ENCODE measurements at regions not wholly inside any gene's neighbourhood (a gene's known extent, or its start where the extent isn't known, plus 50 kb on each side); places are given as distances from the start of the nearest gene placed in this dataset.

GRCh38 chr12:126572170-126572569 is 1506.9 kb downstream of the AACS start:
- H3K4me3 ChIP-seq (ENCODE audit: low read depth, low read length): no peak overlapping the region
- no peak for DNase-seq (ENCODE audit: low read depth)
- TF ChIP-seq, protein P1, sequence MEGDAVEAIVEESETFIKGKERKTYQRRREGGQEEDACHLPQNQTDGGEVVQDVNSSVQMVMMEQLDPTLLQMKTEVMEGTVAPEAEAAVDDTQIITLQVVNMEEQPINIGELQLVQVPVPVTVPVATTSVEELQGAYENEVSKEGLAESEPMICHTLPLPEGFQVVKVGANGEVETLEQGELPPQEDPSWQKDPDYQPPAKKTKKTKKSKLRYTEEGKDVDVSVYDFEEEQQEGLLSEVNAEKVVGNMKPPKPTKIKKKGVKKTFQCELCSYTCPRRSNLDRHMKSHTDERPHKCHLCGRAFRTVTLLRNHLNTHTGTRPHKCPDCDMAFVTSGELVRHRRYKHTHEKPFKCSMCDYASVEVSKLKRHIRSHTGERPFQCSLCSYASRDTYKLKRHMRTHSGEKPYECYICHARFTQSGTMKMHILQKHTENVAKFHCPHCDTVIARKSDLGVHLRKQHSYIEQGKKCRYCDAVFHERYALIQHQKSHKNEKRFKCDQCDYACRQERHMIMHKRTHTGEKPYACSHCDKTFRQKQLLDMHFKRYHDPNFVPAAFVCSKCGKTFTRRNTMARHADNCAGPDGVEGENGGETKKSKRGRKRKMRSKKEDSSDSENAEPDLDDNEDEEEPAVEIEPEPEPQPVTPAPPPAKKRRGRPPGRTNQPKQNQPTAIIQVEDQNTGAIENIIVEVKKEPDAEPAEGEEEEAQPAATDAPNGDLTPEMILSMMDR (conservative IDR thresholded peaks at IDR 0.05; ENCODE audit: low read depth, low read length): no peak

DNA sequence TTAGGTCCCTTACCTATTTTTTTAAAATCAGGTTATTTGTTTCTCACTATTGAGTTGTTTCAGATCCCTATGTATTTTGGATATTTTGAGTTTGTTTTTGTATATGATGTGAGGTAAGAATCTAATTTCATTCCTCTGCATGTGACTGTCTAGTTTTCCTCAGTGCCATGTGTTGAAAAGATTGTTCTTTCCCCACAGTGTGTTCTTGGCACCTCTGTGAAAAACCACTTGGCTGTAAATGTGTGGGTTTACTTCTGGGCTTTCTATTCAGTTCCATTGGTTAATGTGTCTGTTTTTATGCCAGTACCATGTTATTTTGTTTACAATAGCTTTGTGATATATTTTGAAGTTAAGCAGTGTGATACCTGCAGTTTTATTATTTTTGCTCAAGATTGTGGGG is 1516.4 kb downstream of the AACS start:
- DNase-seq (ENCODE audit: low read depth): no peak
- TF ChIP-seq, protein P1 (conservative IDR thresholded peaks at IDR 0.05; ENCODE audit: low read depth, low read length): no peak
- H3K4me3 ChIP-seq (ENCODE audit: low read depth, low read length): no peak overlapping the region

GRCh38 chr12:126582231-126582630 is 1517.0 kb downstream of the AACS start:
- TF ChIP-seq, protein P1 (conservative IDR thresholded peaks at IDR 0.05; ENCODE audit: low read depth, low read length): no peak
- no peak for DNase-seq (ENCODE audit: low read depth)
- H3K4me3 ChIP-seq (ENCODE audit: low read depth, low read length): no peak overlapping the region

GRCh38 chr12:126588586-126589249 is 1523.5 kb downstream of the AACS start:
- no peak overlapping the region for H3K4me3 ChIP-seq (ENCODE audit: low read depth, low read length)
- TF ChIP-seq, protein P1 (conservative IDR thresholded peaks at IDR 0.05; ENCODE audit: low read depth, low read length): no peak
- no peak for DNase-seq (ENCODE audit: low read depth)

DNA sequence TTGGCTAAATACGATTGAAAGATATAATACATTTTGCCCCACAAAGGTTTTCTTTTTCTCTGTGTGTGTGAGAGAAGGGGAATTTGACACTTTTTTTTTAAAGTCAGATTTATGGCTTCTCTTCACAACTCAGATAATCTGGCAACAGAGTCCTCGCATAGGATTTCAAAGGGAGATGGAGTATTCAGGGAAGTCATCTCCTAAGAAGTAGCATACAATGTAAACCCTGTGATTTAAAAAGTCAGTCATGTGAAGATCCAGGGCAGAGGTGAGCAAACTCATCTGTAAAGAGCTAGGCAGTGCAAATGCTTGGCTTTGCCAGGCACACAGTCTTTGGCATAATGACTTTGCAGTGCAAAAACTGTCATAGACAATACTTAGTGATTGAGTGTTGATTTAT is 1526.3 kb downstream of the AACS start:
- DNase-seq (ENCODE audit: low read depth): no peak
- no peak overlapping the region for H3K4me3 ChIP-seq (ENCODE audit: low read depth, low read length)
- TF ChIP-seq, protein P1 (conservative IDR thresholded peaks at IDR 0.05; ENCODE audit: low read depth, low read length): no peak

DNA sequence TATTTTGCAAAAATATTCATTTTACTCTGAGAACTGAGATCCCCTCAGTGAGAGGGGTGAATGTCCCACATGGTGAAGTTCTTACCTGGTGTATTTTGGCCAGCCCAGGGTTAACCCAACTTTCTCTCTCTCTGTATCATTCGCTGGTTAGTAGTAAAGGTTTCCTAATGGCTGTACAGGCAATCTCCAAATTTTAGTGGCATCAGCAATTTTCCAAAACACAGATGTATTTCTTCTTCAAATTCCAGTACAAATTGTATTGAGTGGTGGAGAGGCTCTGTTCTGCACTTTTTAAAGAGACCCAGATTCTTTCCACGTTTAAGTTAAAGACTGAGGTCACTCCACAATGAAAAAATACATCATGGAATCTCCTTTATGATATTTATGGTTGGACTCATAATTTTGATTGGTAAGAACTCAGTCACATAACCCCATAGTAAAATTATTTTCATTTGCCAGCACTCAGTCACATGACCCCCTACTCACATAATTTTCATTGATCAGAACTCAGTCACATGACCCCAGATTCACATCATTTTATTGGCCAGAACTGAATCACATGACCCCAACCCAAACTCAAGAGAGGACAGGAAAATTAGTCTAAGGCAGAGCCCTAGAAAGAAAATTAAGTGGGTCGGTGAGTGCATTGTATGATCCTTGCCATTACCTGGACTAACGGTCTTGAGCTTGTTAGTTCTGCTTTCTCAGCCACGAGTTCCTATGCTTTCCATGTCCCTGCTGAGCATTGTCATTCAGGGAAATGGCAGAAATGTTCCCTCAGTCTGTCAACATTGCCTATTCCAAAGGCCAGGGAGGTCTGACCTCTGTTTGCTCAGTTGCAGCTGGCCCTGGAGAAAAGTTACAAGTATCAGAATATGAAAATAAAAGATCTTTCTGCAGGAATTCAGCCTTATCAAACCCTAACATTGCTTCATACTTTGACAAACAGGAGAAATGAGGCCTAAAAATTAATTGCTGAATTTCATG is 1536.2 kb downstream of the AACS start:
- DNase-seq (ENCODE audit: low read depth): no peak
- H3K4me3 ChIP-seq (ENCODE audit: low read depth, low read length): no peak overlapping the region
- TF ChIP-seq, protein P1 (conservative IDR thresholded peaks at IDR 0.05; ENCODE audit: low read depth, low read length): no peak
